Ovary (tissue), 3 donors: ENCODE measurements at regions not wholly inside any gene's neighbourhood (a gene's known extent, or its start where the extent isn't known, plus 50 kb on each side); places are given as distances from the start of the nearest gene placed in this dataset.

Experiments used
- EP300 ChIP-seq: sonication (generic); formaldehyde crosslinking; IDR thresholded peaks from one replicate; pipeline ENCODE4 v1.6.1; 2017; ENCODE audit warnings: antibody characterized with exemption
- POLR2A ChIP-seq: fragments of 450-650 bp; IDR thresholded peaks from one replicate; pipeline ENCODE4 v1.6.1; 2017; ENCODE audit warnings: antibody characterized with exemption, mild to moderate bottlenecking, moderate library complexity
- TF ChIP-seq, protein P1 (sequence below), 3 donors: fragments of 450-650 bp in 2 of 3; fragments of 200-600 bp in 1 of 3; IDR thresholded peaks; one replicate each; pipeline versions ENCODE4 v1.5.1 to v1.8.0; 2016 to 2022; ENCODE audit warnings: antibody characterized with exemption in 3 of 3, mild to moderate bottlenecking in 1 of 3
- donor health status: DM: no; HTN: no; CAD: no.

DNA sequence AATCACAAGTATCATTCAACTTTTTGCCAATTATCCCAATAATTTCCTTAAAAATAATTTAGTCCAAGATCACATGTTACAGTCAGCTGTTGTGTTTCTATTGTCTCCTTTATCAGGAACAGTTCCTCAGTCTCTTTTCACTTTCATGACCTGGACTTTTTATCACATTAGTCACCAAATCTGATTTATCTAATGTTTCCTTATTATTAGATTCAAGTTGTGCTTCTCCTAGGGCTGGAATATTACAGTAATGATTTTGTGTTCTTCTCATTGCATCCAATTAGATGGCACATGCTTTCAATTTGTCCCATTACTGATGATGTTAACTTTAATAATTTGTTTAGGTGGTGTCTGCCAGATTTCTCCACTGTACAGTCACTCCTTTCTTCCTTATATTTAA lies 66.3 kb upstream of the DCBLD2 start:
- TF ChIP-seq, protein P1, sequence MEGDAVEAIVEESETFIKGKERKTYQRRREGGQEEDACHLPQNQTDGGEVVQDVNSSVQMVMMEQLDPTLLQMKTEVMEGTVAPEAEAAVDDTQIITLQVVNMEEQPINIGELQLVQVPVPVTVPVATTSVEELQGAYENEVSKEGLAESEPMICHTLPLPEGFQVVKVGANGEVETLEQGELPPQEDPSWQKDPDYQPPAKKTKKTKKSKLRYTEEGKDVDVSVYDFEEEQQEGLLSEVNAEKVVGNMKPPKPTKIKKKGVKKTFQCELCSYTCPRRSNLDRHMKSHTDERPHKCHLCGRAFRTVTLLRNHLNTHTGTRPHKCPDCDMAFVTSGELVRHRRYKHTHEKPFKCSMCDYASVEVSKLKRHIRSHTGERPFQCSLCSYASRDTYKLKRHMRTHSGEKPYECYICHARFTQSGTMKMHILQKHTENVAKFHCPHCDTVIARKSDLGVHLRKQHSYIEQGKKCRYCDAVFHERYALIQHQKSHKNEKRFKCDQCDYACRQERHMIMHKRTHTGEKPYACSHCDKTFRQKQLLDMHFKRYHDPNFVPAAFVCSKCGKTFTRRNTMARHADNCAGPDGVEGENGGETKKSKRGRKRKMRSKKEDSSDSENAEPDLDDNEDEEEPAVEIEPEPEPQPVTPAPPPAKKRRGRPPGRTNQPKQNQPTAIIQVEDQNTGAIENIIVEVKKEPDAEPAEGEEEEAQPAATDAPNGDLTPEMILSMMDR (IDR thresholded peaks at IDR 0.05) = no peak
- no peak for TF ChIP-seq POLR2A
- TF ChIP-seq EP300 = no peak
